Esophagus squamous epithelium (tissue), 4 donors: ENCODE measurements at regions not wholly inside any gene's neighbourhood (a gene's known extent, or its start where the extent isn't known, plus 50 kb on each side); places are given as distances from the start of the nearest gene placed in this dataset.

Experiments
- CTCF ChIP-seq, 6 experiments: fragments of 450-650 bp in 4 of 6; fragments of 200-600 bp in 2 of 6; sonication (generic) in 2 of 6; IDR thresholded peaks; one replicate each; pipeline ENCODE4 v1.5.1; 2016 to 2019; ENCODE audit warnings: antibody characterized with exemption in 6 of 6, mild to moderate bottlenecking in 4 of 6, moderate library complexity in 4 of 6
- POLR2A ChIP-seq, 4 donors: fragments of 450-650 bp; IDR thresholded peaks; one replicate each; pipeline ENCODE4 v1.6.1; 2017; ENCODE audit warnings: antibody characterized with exemption in 4 of 4, mild to moderate bottlenecking in 4 of 4, moderate library complexity in 3 of 4

DNA sequence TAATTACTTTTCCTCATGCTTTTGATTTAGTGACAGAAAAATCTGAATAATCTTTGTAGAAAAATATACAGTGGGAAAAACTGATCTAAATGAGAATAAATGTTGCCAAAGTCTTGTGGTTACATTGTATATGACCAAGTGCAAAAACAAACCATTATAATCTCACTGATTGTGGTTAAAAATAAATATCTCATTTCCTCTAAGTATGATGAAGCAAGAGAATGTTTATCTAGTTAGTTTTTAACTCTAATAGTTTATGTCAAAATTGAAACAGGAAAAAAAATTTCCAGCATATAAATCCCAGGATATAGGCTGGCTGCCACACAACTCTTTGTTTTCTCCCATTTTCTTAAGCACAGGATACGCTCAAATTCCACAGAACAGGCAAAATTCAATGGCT is 392.7 kb upstream of the ID4 start:
- TF ChIP-seq CTCF (IDR thresholded peaks at IDR 0.05) = no peak
- TF ChIP-seq POLR2A (IDR thresholded peaks at IDR 0.05) = no peak
